ENCODE measurements at regions not wholly inside any gene's neighbourhood (a gene's known extent, or its start where the extent isn't known, plus 50 kb on each side); places are given as distances from the start of the nearest gene placed in this dataset.

GRCh38 chr5:101673120-101673519 is 623.0 kb downstream of the SLCO4C1 start:
- Histone ChIP-seq H3K9me3 (replicated peaks; ENCODE audit: control insufficient read depth, insufficient read depth, low read depth, low read length) (no peaks in the 10 kb centered on the region), H3K9ac (ENCODE audit: insufficient read depth in 1 of 2, low read depth in 2 of 2, low read length in 2 of 2) (no peak overlapping the region), H3K9me1 (ENCODE audit: control insufficient read depth, insufficient read depth, low read length) (no peaks in the 10 kb centered on the region), H3K4me3 (no peak overlapping the region), H3K27me3 (ENCODE audit: control insufficient read depth in 2 of 2, insufficient read depth in 2 of 2, low read length in 2 of 2) (no peaks in the 10 kb centered on the region), H3K27ac (ENCODE audit: extremely low read depth, low read depth, low read length) (no peak overlapping the region), H3K4me1 (replicated peaks in 1 of 2; ENCODE audit: control insufficient read depth in 2 of 2, insufficient read depth in 2 of 2, low read length in 2 of 2) (no peaks in the 10 kb centered on the region), H3K79me2 (ENCODE audit: control insufficient read depth, insufficient read depth, low read length) (no peaks in the 10 kb centered on the region), H4K20me1 (replicated peaks; ENCODE audit: control insufficient read depth, insufficient read depth, low read length) (no peaks in the 10 kb centered on the region), H3K36me3 (ENCODE audit: control insufficient read depth, insufficient read depth, low read length) (no peaks in the 10 kb centered on the region), H3K4me2 (ENCODE audit: insufficient read depth, low read length) (no peak overlapping the region), H2AFZ (ENCODE audit: low read depth, low read length) (no peak overlapping the region)
- BruUV-seq (replicated peaks) = no TSS peak
- intact Hi-C loops (cut with micrococcal nuclease) = no loop called here
- ATAC-seq = no peak
- FAIRE-seq = no peak
- POLR2A ChIA-PET = no interaction called here
- TF ChIP-seq ESRRB (CRISPR knock-in tag; IDR thresholded peaks at IDR 0.05; ENCODE audit: borderline replicate concordance) (no peak), HMG20A (CRISPR knock-in tag; conservative IDR thresholded peaks at IDR 0.05) (no peak)
- 0% methylated on average over 5 of the region's 5 CpGs for WGBS (ENCODE audit: insufficient coverage, low coverage, missing lambda C conversion rate)
- CTCF ChIA-PET (ENCODE audit: low intra/inter-chr PET ratio) = no interaction called here
- in situ Hi-C loops (cut with MboI) = no loop called here
- no peak for DNase-seq (ENCODE audit: extremely low read depth in 1 of 4, low spot score in 3 of 4)

GRCh38 chr5:101664071-101664791 is 631.9 kb downstream of the SLCO4C1 start:
- H2AFZ ChIP-seq (ENCODE audit: low read depth, low read length) = no peak overlapping the region
- intact Hi-C loops (cut with micrococcal nuclease) (no loop called here), in situ Hi-C loops (cut with MboI) (no loop called here)
- H3K4me2 ChIP-seq (ENCODE audit: insufficient read depth, low read length) = no peak overlapping the region
- H3K36me3 ChIP-seq (ENCODE audit: control insufficient read depth, insufficient read depth, low read length) = no peaks in the 10 kb centered on the region
- no peaks in the 10 kb centered on the region for H4K20me1 ChIP-seq (replicated peaks; ENCODE audit: control insufficient read depth, insufficient read depth, low read length)
- POLR2A ChIA-PET = no interaction called here
- no peaks in the 10 kb centered on the region for H3K79me2 ChIP-seq (ENCODE audit: control insufficient read depth, insufficient read depth, low read length)
- H3K27me3 ChIP-seq (ENCODE audit: control insufficient read depth in 2 of 2, insufficient read depth in 2 of 2, low read length in 2 of 2) = no peaks in the 10 kb centered on the region
- no peak overlapping the region for H3K4me3 ChIP-seq
- WGBS (ENCODE audit: insufficient coverage, low coverage, missing lambda C conversion rate) = 0% methylated on average over 9 of the region's 9 CpGs
- H3K27ac ChIP-seq (ENCODE audit: extremely low read depth, low read depth, low read length) = no peak overlapping the region
- no peak for ATAC-seq
- BruUV-seq (replicated peaks) = no TSS peak
- no peaks in the 10 kb centered on the region for H3K9me1 ChIP-seq (ENCODE audit: control insufficient read depth, insufficient read depth, low read length)
- FAIRE-seq = no peak
- CTCF ChIA-PET (ENCODE audit: low intra/inter-chr PET ratio) = no interaction called here
- DNase-seq (ENCODE audit: extremely low read depth in 1 of 4, low spot score in 3 of 4) = no peak
- no peaks in the 10 kb centered on the region for H3K4me1 ChIP-seq (replicated peaks in 1 of 2; ENCODE audit: control insufficient read depth in 2 of 2, insufficient read depth in 2 of 2, low read length in 2 of 2)
- no peak overlapping the region for H3K9ac ChIP-seq (ENCODE audit: insufficient read depth in 1 of 2, low read depth in 2 of 2, low read length in 2 of 2)
- H3K9me3 ChIP-seq (replicated peaks; ENCODE audit: control insufficient read depth, insufficient read depth, low read depth, low read length) = no peaks in the 10 kb centered on the region
- TF ChIP-seq EWSR1 (IDR thresholded peaks at IDR 0.05; ENCODE audit: borderline replicate concordance, low read depth, partially characterized antibody) (no peak), ZEB2 (IDR thresholded peaks at IDR 0.05) (no peak), DDX20 (tag; IDR thresholded peaks at IDR 0.05; ENCODE audit: low read depth) (no peak), TEAD4 (IDR thresholded peaks at IDR 0.05; ENCODE audit: low read length) (no peak), TEAD4 (CRISPR knock-in tag; IDR thresholded peaks at IDR 0.05; ENCODE audit: borderline replicate concordance) (no peak), NFE2L1 (tag; IDR thresholded peaks at IDR 0.05; ENCODE audit: borderline replicate concordance, low read depth) (no peak), ZNF143 (CRISPR knock-in tag; IDR thresholded peaks at IDR 0.05) (no peak), FOXA3 (CRISPR knock-in tag; conservative IDR thresholded peaks at IDR 0.05 in 1 of 2, IDR thresholded peaks at IDR 0.05 in 1 of 2) (no peak), CHCHD3 (CRISPR knock-in tag; IDR thresholded peaks at IDR 0.05) (no peak), RB1 (IDR thresholded peaks at IDR 0.05; ENCODE audit: low read depth) (no peak), JUNB (CRISPR knock-in tag; conservative IDR thresholded peaks at IDR 0.05) (no peak), ZFP91 (CRISPR knock-in tag; IDR thresholded peaks at IDR 0.05) (no peak), IRF1 (CRISPR knock-in tag; IDR thresholded peaks at IDR 0.05; ENCODE audit: borderline replicate concordance) (no peak)

Data from K562 (cell line).